Liver (tissue), 3 donors: ENCODE measurements at regions not wholly inside any gene's neighbourhood (a gene's known extent, or its start where the extent isn't known, plus 50 kb on each side); places are given as distances from the start of the nearest gene placed in this dataset.

Source experiments
- CTCF ChIP-seq: fragments of 150-350 bp; IDR thresholded peaks from 2 replicates; pipeline ENCODE4 v1.5.1; 2017; ENCODE audit warnings: improper control_type of control experiment, low read depth, low read length; ENCODE audit not compliant: missing input control
- EGR1 ChIP-seq, 2 donors: IDR thresholded peaks; 2 replicates each; pipeline ENCODE4 v1.6.1; 2016 to 2018; ENCODE audit warnings: antibody characterized with exemption in 2 of 2, low read depth in 2 of 2
- GABPA ChIP-seq, 2 donors: IDR thresholded peaks in 1 of 2; conservative IDR thresholded peaks in 1 of 2; 2 replicates each; pipeline ENCODE4 v1.6.1; 2016; ENCODE audit warnings: antibody characterized with exemption in 2 of 2, mild to moderate bottlenecking in 1 of 2, moderate library complexity in 1 of 2
- RAD21 ChIP-seq, 2 donors: IDR thresholded peaks; 2 replicates each; pipeline ENCODE4 v1.6.1; 2016; ENCODE audit warnings: antibody characterized with exemption in 2 of 2, mild to moderate bottlenecking in 2 of 2
- REST ChIP-seq: IDR thresholded peaks from 2 replicates; pipeline ENCODE4 v1.6.1; 2016; ENCODE audit warnings: antibody characterized with exemption, mild to moderate bottlenecking
- TAF1 ChIP-seq: conservative IDR thresholded peaks from 2 replicates; pipeline ENCODE4 v1.6.1; 2016; ENCODE audit warnings: antibody characterized with exemption, mild to moderate bottlenecking
- YY1 ChIP-seq: IDR thresholded peaks from 2 replicates; pipeline ENCODE4 v1.6.1; 2016; ENCODE audit warnings: antibody characterized with exemption, mild to moderate bottlenecking
- ZBTB33 ChIP-seq: IDR thresholded peaks from 2 replicates; pipeline ENCODE4 v1.6.1; 2016; ENCODE audit warnings: antibody characterized with exemption
- TF ChIP-seq, protein P1 (sequence below): IDR thresholded peaks from 2 replicates; pipeline ENCODE4 v1.6.1; 2016; ENCODE audit warnings: antibody characterized with exemption
- donor health status: healthy.
- donor health status: healthy.

DNA sequence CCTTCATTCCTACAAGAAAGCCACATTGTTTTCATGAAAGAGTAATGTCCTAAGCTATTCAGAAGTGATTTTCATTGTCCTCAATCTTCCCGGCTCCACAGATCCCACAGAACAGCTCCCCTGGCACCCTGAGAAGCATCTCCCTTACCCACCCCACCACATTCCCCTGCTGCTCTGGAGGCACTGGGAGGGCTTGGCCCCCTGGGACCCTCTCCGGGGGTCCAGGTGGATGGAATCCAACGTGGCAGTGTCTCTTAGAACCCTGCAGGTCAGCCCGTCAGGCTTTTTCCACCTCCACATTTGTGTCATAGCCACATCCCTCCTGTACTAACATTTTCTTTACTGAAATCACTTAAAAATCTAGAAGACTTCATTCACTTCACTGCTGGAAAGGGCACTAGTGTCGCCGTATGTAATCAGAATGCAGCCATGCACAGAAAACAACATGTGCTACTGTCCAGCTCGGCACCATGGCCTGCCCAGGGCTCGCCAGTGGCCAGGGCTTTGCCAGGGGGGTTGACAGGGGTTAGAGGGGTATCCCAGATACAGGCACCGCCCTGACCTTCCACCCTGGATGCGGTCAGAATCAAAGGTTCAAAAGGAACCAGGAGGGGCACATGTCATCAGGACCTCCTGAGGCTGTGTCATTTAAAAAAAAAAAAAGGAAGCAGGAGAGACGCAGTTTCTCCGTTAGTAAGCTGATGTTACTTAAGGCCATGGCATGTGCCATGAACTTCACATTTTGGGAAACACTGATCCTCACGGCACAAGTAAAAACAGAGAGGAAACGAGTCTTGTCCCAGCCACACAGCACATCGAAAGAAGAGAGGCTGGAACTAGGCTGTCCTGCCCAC lies 106.3 kb downstream of the LSM3 start:
- TF ChIP-seq CTCF (no peak), RAD21 (IDR thresholded peaks at IDR 0.05) (no peak), EGR1 (IDR thresholded peaks at IDR 0.05; ENCODE audit: low read depth in 2 of 2) (no peak), GABPA (IDR thresholded peaks at IDR 0.05 in 1 of 2, conservative IDR thresholded peaks at IDR 0.05 in 1 of 2) (no peak), YY1 (no peak), REST (no peak), TAF1 (no peak), ZBTB33 (no peak)
- TF ChIP-seq, protein P1, sequence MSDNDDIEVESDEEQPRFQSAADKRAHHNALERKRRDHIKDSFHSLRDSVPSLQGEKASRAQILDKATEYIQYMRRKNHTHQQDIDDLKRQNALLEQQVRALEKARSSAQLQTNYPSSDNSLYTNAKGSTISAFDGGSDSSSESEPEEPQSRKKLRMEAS: no peak
